CD14-positive monocyte (primary cell): ENCODE measurements at regions not wholly inside any gene's neighbourhood (a gene's known extent, or its start where the extent isn't known, plus 50 kb on each side); places are given as distances from the start of the nearest gene placed in this dataset.

Source experiments
- DNase-seq, 3 donors: peaks; one replicate each; pipeline ENCODE4 v3.0.0-alpha.2; 2011 to 2022
- H2AFZ ChIP-seq: 2 replicates; pipeline ENCODE4 v1.6.0; 2012; ENCODE audit warnings: mild to moderate bottlenecking, low read depth, low read length, inconsistent platforms; ENCODE audit not compliant: insufficient read depth, poor library complexity, severe bottlenecking
- H3K27ac ChIP-seq, 2 donors: 1 replicate in 1 of 2; 2 replicates in 1 of 2; pipeline ENCODE4 v1.5.1; 2012 to 2013; ENCODE audit warnings: low read length in 2 of 2, control low read depth in 1 of 2, inconsistent platforms in 1 of 2, low read depth in 1 of 2, mild to moderate bottlenecking in 1 of 2
- H3K27me3 ChIP-seq, 2 donors: one replicate each; pipeline versions ENCODE4 v1.6.0 to v1.6.1; 2011 to 2013; ENCODE audit warnings: low read length in 2 of 2; ENCODE audit not compliant: control insufficient read depth in 2 of 2, insufficient read depth in 2 of 2
- H3K36me3 ChIP-seq, 2 donors: replicated peaks in 1 of 2; 1 replicate in 1 of 2; 2 replicates in 1 of 2; pipeline versions ENCODE4 v1.5.1 to v1.6.1; 2012 to 2013; ENCODE audit warnings: low read length in 2 of 2, control low read depth in 1 of 2, inconsistent platforms in 1 of 2, mild to moderate bottlenecking in 1 of 2; ENCODE audit not compliant: insufficient read depth in 2 of 2, control insufficient read depth in 1 of 2
- H3K4me1 ChIP-seq, 2 donors: 1 replicate in 1 of 2; 2 replicates in 1 of 2; pipeline versions ENCODE4 v1.5.1 to v1.6.1; 2012 to 2013; ENCODE audit warnings: low read length in 2 of 2, control low read depth in 1 of 2, inconsistent platforms in 1 of 2, mild to moderate bottlenecking in 1 of 2, moderate library complexity in 1 of 2; ENCODE audit not compliant: insufficient read depth in 2 of 2, control insufficient read depth in 1 of 2
- H3K4me2 ChIP-seq: replicated peaks from 2 replicates; pipeline ENCODE3; 2012; ENCODE audit warnings: low read length, moderate library complexity, mild to moderate bottlenecking; ENCODE audit not compliant: poor library complexity, severe bottlenecking; ENCODE audit errors: extremely low read depth
- H3K4me3 ChIP-seq, 3 experiments: fragments of 200-600 bp in 1 of 3; sonication (generic) in 1 of 3; replicated peaks in 1 of 3; 1 replicate in 2 of 3; 2 replicates in 1 of 3; pipeline ENCODE4 v1.5.1; 2011 to 2013; ENCODE audit warnings: low read length in 3 of 3, mild to moderate bottlenecking in 3 of 3, control low read depth in 2 of 3, low read depth in 2 of 3, inconsistent platforms in 1 of 3, moderate library complexity in 1 of 3
- H3K79me2 ChIP-seq: 2 replicates; pipeline ENCODE4 v1.6.0; 2012; ENCODE audit warnings: mild to moderate bottlenecking, control low read depth, inconsistent platforms, low read length, moderate library complexity; ENCODE audit not compliant: insufficient read depth
- H3K9ac ChIP-seq: 2 replicates; pipeline ENCODE4 v1.6.0; 2017; ENCODE audit warnings: low read length, mild to moderate bottlenecking; ENCODE audit not compliant: insufficient read depth, poor library complexity, severe bottlenecking
- H3K9me3 ChIP-seq, 2 donors: replicated peaks in 1 of 2; 1 replicate in 1 of 2; 2 replicates in 1 of 2; pipeline versions ENCODE4 v1.5.1 to v1.6.1; 2012 to 2013; ENCODE audit warnings: low read length in 2 of 2, control low read depth in 1 of 2; ENCODE audit not compliant: control insufficient read depth in 1 of 2, insufficient read depth in 1 of 2
- H4K20me1 ChIP-seq: 2 replicates; pipeline ENCODE4 v1.6.0; 2012; ENCODE audit warnings: mild to moderate bottlenecking, low read length, control low read depth, moderate library complexity; ENCODE audit not compliant: insufficient read depth
- H3K27ac Mint-ChIP-seq, 7 donors: one replicate each; pipeline ENCODE4 v1.8.0; 2020; ENCODE audit warnings: mild to moderate bottlenecking in 7 of 7, mixed read lengths in 7 of 7, moderate library complexity in 6 of 7, inconsistent platforms in 2 of 7
- H3K27me3 Mint-ChIP-seq, 3 donors: one replicate each; pipeline ENCODE4 v1.8.0; 2021 to 2022; ENCODE audit warnings: low read depth in 3 of 3, mild to moderate bottlenecking in 3 of 3, mixed read lengths in 3 of 3, moderate library complexity in 3 of 3, inconsistent platforms in 1 of 3
- H3K36me3 Mint-ChIP-seq, 2 donors: one replicate each; pipeline ENCODE4 v1.8.0; 2020; ENCODE audit warnings: mixed read lengths in 2 of 2, inconsistent platforms in 1 of 2, mild to moderate bottlenecking in 1 of 2
- H3K4me1 Mint-ChIP-seq: one replicate; pipeline ENCODE4 v1.8.0; 2020; ENCODE audit warnings: mild to moderate bottlenecking, mixed read lengths
- H3K4me3 Mint-ChIP-seq, 2 donors: one replicate each; pipeline ENCODE4 v1.8.0; 2020; ENCODE audit warnings: mild to moderate bottlenecking in 2 of 2, mixed read lengths in 2 of 2, moderate library complexity in 1 of 2
- H3K9me3 Mint-ChIP-seq, 7 donors: one replicate each; pipeline ENCODE4 v1.8.0; 2020 to 2022; ENCODE audit warnings: mixed read lengths in 7 of 7, mild to moderate bottlenecking in 6 of 7, moderate library complexity in 6 of 7, inconsistent platforms in 2 of 7
- WGBS: methylation state at CpG from one replicate; pipeline ENCODE4 v1.1.5; 2013; ENCODE audit warnings: missing lambda C conversion rate; ENCODE audit not compliant: insufficient coverage; 5-methylcytosine and 5-hydroxymethylcytosine counted together
- intact Hi-C, 2 donors: fragments of 100-400 bp; cut with micrococcal nuclease; formaldehyde crosslinking; loops; one replicate each; pipeline versions ENCODE4 v1.15.0 to v1.15.1; 2023
- TF ChIP-seq, protein P1 (sequence below): fragments of 200-600 bp; IDR thresholded peaks from one replicate; pipeline ENCODE4 v1.8.0; 2022; ENCODE audit warnings: antibody characterized with exemption, mild to moderate bottlenecking

DNA sequence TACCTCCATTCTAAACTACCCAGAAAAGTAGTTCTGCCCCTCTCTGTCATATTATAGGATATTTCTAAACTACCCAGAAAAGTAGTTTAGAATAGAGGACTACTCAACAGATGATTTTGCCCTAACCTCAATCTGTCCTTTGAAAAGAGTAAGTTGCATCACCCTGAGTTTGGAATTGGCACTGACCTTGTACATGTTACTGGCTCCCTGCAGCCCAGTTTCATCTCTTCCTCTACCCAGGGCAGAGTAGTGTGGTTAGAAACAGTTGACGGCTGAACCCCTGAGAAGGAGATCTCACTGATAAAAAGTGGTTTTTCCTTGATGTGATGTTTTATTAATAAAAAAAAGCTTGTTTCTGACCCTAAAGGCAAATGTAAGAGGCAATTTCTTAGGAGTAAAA, 340.5 kb upstream of the NECTIN3 start:
- H3K27me3 ChIP-seq, result no peaks in the 10 kb centered on the region
- Mint-ChIP-seq H3K27me3 (no peaks in the 10 kb centered on the region), H3K9me3 (peaks cover 0 to 8% (median 0%) of the 10 kb centered on the region in 7 donors), H3K27ac (no peak overlapping the region), H3K4me3 (no peak overlapping the region), H3K4me1 (no peaks in the 10 kb centered on the region), H3K36me3 (no peaks in the 10 kb centered on the region)
- TF ChIP-seq, protein P1, sequence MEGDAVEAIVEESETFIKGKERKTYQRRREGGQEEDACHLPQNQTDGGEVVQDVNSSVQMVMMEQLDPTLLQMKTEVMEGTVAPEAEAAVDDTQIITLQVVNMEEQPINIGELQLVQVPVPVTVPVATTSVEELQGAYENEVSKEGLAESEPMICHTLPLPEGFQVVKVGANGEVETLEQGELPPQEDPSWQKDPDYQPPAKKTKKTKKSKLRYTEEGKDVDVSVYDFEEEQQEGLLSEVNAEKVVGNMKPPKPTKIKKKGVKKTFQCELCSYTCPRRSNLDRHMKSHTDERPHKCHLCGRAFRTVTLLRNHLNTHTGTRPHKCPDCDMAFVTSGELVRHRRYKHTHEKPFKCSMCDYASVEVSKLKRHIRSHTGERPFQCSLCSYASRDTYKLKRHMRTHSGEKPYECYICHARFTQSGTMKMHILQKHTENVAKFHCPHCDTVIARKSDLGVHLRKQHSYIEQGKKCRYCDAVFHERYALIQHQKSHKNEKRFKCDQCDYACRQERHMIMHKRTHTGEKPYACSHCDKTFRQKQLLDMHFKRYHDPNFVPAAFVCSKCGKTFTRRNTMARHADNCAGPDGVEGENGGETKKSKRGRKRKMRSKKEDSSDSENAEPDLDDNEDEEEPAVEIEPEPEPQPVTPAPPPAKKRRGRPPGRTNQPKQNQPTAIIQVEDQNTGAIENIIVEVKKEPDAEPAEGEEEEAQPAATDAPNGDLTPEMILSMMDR, result no peak
- no peak for DNase-seq
- H3K4me3 ChIP-seq, result no peak overlapping the region
- H3K9me3 ChIP-seq, result peaks cover 3 to 4% of the 10 kb centered on the region in 2 donors
- no CpG with 5 or more reads among the region's 1 CpG for WGBS
- no peak overlapping the region for H2AFZ ChIP-seq
- no peaks in the 10 kb centered on the region for H3K79me2 ChIP-seq
- no peaks in the 10 kb centered on the region for H3K4me1 ChIP-seq
- intact Hi-C loops, result no loop called here
- H3K4me2 ChIP-seq, result no peak overlapping the region
- H3K27ac ChIP-seq, result no peak overlapping the region
- no peaks in the 10 kb centered on the region for H3K36me3 ChIP-seq
- H3K9ac ChIP-seq, result no peak overlapping the region
- H4K20me1 ChIP-seq, result no peaks in the 10 kb centered on the region

DNA sequence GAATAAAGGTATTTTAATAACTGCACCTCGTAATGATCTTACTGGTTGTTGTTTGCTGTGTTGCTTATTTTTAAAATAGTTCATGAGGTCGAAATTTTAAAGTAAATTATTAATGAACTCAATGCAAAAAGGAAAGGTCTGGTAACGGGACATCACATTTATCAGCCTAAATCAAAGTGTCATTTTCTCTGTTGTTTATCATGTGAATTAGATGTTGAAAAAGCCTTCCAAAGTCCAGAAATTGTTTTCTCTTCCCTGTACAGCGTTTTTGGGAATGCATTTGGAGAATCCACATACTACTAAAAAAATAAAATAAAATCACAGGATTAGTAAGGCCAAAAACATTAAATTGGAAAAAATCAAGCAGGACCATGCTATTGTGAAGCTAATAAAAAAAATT, 339.2 kb upstream of the NECTIN3 start:
- peaks cover 3 to 4% of the 10 kb centered on the region in 2 donors for H3K9me3 ChIP-seq
- Mint-ChIP-seq H3K4me1 (peaks cover 3% of the 10 kb centered on the region), H3K9me3 (peaks cover 0 to 10% (median 2%) of the 10 kb centered on the region in 7 donors), H3K27ac (no peak overlapping the region), H3K36me3 (no peaks in the 10 kb centered on the region), H3K27me3 (peaks cover 0 to 1% (median 0%) of the 10 kb centered on the region in 3 donors), H3K4me3 (no peak overlapping the region)
- intact Hi-C loops, result no loop called here
- DNase-seq, result no peak
- H3K4me3 ChIP-seq, result no peak overlapping the region
- 100% methylated on average over 1 of the region's 4 CpGs for WGBS
- no peaks in the 10 kb centered on the region for H4K20me1 ChIP-seq
- H3K9ac ChIP-seq, result no peak overlapping the region
- H3K79me2 ChIP-seq, result no peaks in the 10 kb centered on the region
- H3K4me1 ChIP-seq, result no peaks in the 10 kb centered on the region
- H3K4me2 ChIP-seq, result no peak overlapping the region
- no peaks in the 10 kb centered on the region for H3K36me3 ChIP-seq
- H2AFZ ChIP-seq, result no peak overlapping the region
- no peak overlapping the region for H3K27ac ChIP-seq
- no peaks in the 10 kb centered on the region for H3K27me3 ChIP-seq
- TF ChIP-seq, protein P1, result no peak
